GM23248 (cell line): ENCODE measurements at regions not wholly inside any gene's neighbourhood (a gene's known extent, or its start where the extent isn't known, plus 50 kb on each side); places are given as distances from the start of the nearest gene placed in this dataset.

ENCODE experiments used
- EZH2 ChIP-seq: fragments of 200-600 bp; sonication (generic); IDR thresholded peaks from 2 replicates; pipeline ENCODE4 v1.6.1; 2018; ENCODE audit warnings: antibody characterized with exemption, mild to moderate bottlenecking; ENCODE audit not compliant: insufficient read depth, poor library complexity, severe bottlenecking
- EZH2phosphoT487 ChIP-seq: fragments of 200-600 bp; sonication (generic); IDR thresholded peaks from 2 replicates; pipeline ENCODE4 v1.6.1; 2018; ENCODE audit warnings: antibody characterized with exemption, moderate library complexity, mild to moderate bottlenecking, low read depth; ENCODE audit not compliant: insufficient read depth

GRCh38 chr19:28234637-28235036, 978.3 kb downstream of the UQCRFS1 start:
- TF ChIP-seq EZH2 (no peak), EZH2phosphoT487 (no peak)
